ENCODE measurements at regions not wholly inside any gene's neighbourhood (a gene's known extent, or its start where the extent isn't known, plus 50 kb on each side); places are given as distances from the start of the nearest gene placed in this dataset.

- no peak overlapping the region for H2BK15ac ChIP-seq (ENCODE audit: low read length)
- H3K4me1 ChIP-seq (ENCODE audit: control insufficient read depth in 2 of 2, insufficient read depth in 1 of 2, low read depth in 1 of 2, low read length in 2 of 2), result peaks cover 0 to 4% of the 10 kb centered on the region in 2 donors
- H3K4me2 ChIP-seq (ENCODE audit: insufficient read depth, low read length, poor library complexity, severe bottlenecking), result no peak overlapping the region
- no peak overlapping the region for H3K4ac ChIP-seq (ENCODE audit: low read length)
- H2BK5ac ChIP-seq (ENCODE audit: low read length), result no peak overlapping the region
- H2BK120ac ChIP-seq (ENCODE audit: low read depth, low read length), result no peak overlapping the region
- H4K91ac ChIP-seq (ENCODE audit: low read depth, low read length, poor library complexity), result no peak overlapping the region
- no peak overlapping the region for H2AFZ ChIP-seq (ENCODE audit: low read length)
- no peak overlapping the region for H3K14ac ChIP-seq (ENCODE audit: low read length)
- H3K9me3 ChIP-seq (replicated peaks in 1 of 2; ENCODE audit: control insufficient read depth in 2 of 2, insufficient read depth in 1 of 2, low read depth in 1 of 2, low read length in 2 of 2), result no peaks in the 10 kb centered on the region
- H2AK5ac ChIP-seq (ENCODE audit: low read depth, low read length), result peak overlapping the region; percentile 72
- H3K23ac ChIP-seq (ENCODE audit: low read depth, low read length, poor library complexity), result no peak overlapping the region
- H3K36me3 ChIP-seq (replicated peaks in 1 of 2; ENCODE audit: control insufficient read depth in 2 of 2, insufficient read depth in 2 of 2, low read length in 2 of 2), result no peaks in the 10 kb centered on the region
- no CpG with 5 or more reads among the region's 3 CpGs for WGBS, 2 donors (ENCODE audit: extremely low coverage in 2 of 2, insufficient read length in 2 of 2, insufficient replicate concordance in 1 of 2)
- no peak overlapping the region for H2BK12ac ChIP-seq (ENCODE audit: low read length)
- H3K4me3 ChIP-seq (ENCODE audit: low read length in 2 of 2), result no peak overlapping the region
- H3K27me3 ChIP-seq (ENCODE audit: control insufficient read depth in 3 of 3, insufficient read depth in 3 of 3, low read depth in 1 of 3, low read length in 3 of 3), result peaks cover 0 to 4% (median 0%) of the 10 kb centered on the region in 3 experiments
- no peak overlapping the region for H3K27ac ChIP-seq (replicated peaks; ENCODE audit: low read length)
- no peak overlapping the region for H3K9ac ChIP-seq (ENCODE audit: low read depth, low read length, poor library complexity)
- no peak overlapping the region for H4K8ac ChIP-seq (ENCODE audit: low read depth, low read length)
- no peak overlapping the region for H3K18ac ChIP-seq (ENCODE audit: low read length)
- H3K79me1 ChIP-seq (ENCODE audit: low read depth, low read length), result no peaks in the 10 kb centered on the region
- DNase-seq (ENCODE audit: low spot score), result no peak
Measured at GRCh38 chr9:124134526-124134925, 123.0 kb downstream of the LHX2 start.

- no peak overlapping the region for H3K4ac ChIP-seq (ENCODE audit: low read length)
- no peak overlapping the region for H3K14ac ChIP-seq (ENCODE audit: low read length)
- H3K27me3 ChIP-seq (ENCODE audit: control insufficient read depth in 3 of 3, insufficient read depth in 3 of 3, low read depth in 1 of 3, low read length in 3 of 3), result peaks cover 0 to 4% (median 0%) of the 10 kb centered on the region in 3 experiments
- H4K91ac ChIP-seq (ENCODE audit: low read depth, low read length, poor library complexity), result no peak overlapping the region
- no peak overlapping the region for H3K9ac ChIP-seq (ENCODE audit: low read depth, low read length, poor library complexity)
- no peak overlapping the region for H2BK15ac ChIP-seq (ENCODE audit: low read length)
- DNase-seq (ENCODE audit: low spot score), result no peak
- H3K79me1 ChIP-seq (ENCODE audit: low read depth, low read length), result no peaks in the 10 kb centered on the region
- peaks cover 0 to 4% of the 10 kb centered on the region in 2 donors for H3K4me1 ChIP-seq (ENCODE audit: control insufficient read depth in 2 of 2, insufficient read depth in 1 of 2, low read depth in 1 of 2, low read length in 2 of 2)
- H3K9me3 ChIP-seq (replicated peaks in 1 of 2; ENCODE audit: control insufficient read depth in 2 of 2, insufficient read depth in 1 of 2, low read depth in 1 of 2, low read length in 2 of 2), result no peaks in the 10 kb centered on the region
- no CpG with 5 or more reads among the region's 1 CpG for WGBS, 2 donors (ENCODE audit: extremely low coverage in 2 of 2, insufficient read length in 2 of 2, insufficient replicate concordance in 1 of 2)
- H2AK5ac ChIP-seq (ENCODE audit: low read depth, low read length), result no peak overlapping the region
- no peak overlapping the region for H2BK120ac ChIP-seq (ENCODE audit: low read depth, low read length)
- H2AFZ ChIP-seq (ENCODE audit: low read length), result no peak overlapping the region
- no peak overlapping the region for H3K18ac ChIP-seq (ENCODE audit: low read length)
- no peak overlapping the region for H3K4me2 ChIP-seq (ENCODE audit: insufficient read depth, low read length, poor library complexity, severe bottlenecking)
- H3K4me3 ChIP-seq (ENCODE audit: low read length in 2 of 2), result no peak overlapping the region
- H2BK5ac ChIP-seq (ENCODE audit: low read length), result no peak overlapping the region
- H3K27ac ChIP-seq (replicated peaks; ENCODE audit: low read length), result no peak overlapping the region
- H3K23ac ChIP-seq (ENCODE audit: low read depth, low read length, poor library complexity), result no peak overlapping the region
- H3K36me3 ChIP-seq (replicated peaks in 1 of 2; ENCODE audit: control insufficient read depth in 2 of 2, insufficient read depth in 2 of 2, low read length in 2 of 2), result no peaks in the 10 kb centered on the region
- no peak overlapping the region for H2BK12ac ChIP-seq (ENCODE audit: low read length)
- H4K8ac ChIP-seq (ENCODE audit: low read depth, low read length), result no peak overlapping the region
Measured at GRCh38 chr9:124135813-124136365, 121.9 kb upstream of the NEK6 start.

GRCh38 chr9:124137009-124137943 is 120.5 kb upstream of the NEK6 start:
- no peak overlapping the region for H3K23ac ChIP-seq (ENCODE audit: low read depth, low read length, poor library complexity)
- peak overlapping the region; percentile 29 for H3K18ac ChIP-seq (ENCODE audit: low read length)
- no peak for DNase-seq (ENCODE audit: low spot score)
- H3K4me3 ChIP-seq (ENCODE audit: low read length in 2 of 2), result no peak overlapping the region
- H2AFZ ChIP-seq (ENCODE audit: low read length), result no peak overlapping the region
- H3K79me1 ChIP-seq (ENCODE audit: low read depth, low read length), result no peaks in the 10 kb centered on the region
- H3K9me3 ChIP-seq (replicated peaks in 1 of 2; ENCODE audit: control insufficient read depth in 2 of 2, insufficient read depth in 1 of 2, low read depth in 1 of 2, low read length in 2 of 2), result no peaks in the 10 kb centered on the region
- no peak overlapping the region for H2BK5ac ChIP-seq (ENCODE audit: low read length)
- peaks cover 0 to 4% (median 0%) of the 10 kb centered on the region in 3 experiments for H3K27me3 ChIP-seq (ENCODE audit: control insufficient read depth in 3 of 3, insufficient read depth in 3 of 3, low read depth in 1 of 3, low read length in 3 of 3)
- H4K91ac ChIP-seq (ENCODE audit: low read depth, low read length, poor library complexity), result no peak overlapping the region
- H2BK12ac ChIP-seq (ENCODE audit: low read length), result no peak overlapping the region
- no peak overlapping the region for H3K27ac ChIP-seq (replicated peaks; ENCODE audit: low read length)
- no peak overlapping the region for H2AK5ac ChIP-seq (ENCODE audit: low read depth, low read length)
- H3K9ac ChIP-seq (ENCODE audit: low read depth, low read length, poor library complexity), result no peak overlapping the region
- no peak overlapping the region for H2BK120ac ChIP-seq (ENCODE audit: low read depth, low read length)
- no peak overlapping the region for H3K14ac ChIP-seq (ENCODE audit: low read length)
- no peak overlapping the region for H4K8ac ChIP-seq (ENCODE audit: low read depth, low read length)
- H3K4me2 ChIP-seq (ENCODE audit: insufficient read depth, low read length, poor library complexity, severe bottlenecking), result no peak overlapping the region
- WGBS, 2 donors (ENCODE audit: extremely low coverage in 2 of 2, insufficient read length in 2 of 2, insufficient replicate concordance in 1 of 2), result no CpG with 5 or more reads among the region's 16 CpGs
- no peak overlapping the region for H2BK15ac ChIP-seq (ENCODE audit: low read length)
- H3K4me1 ChIP-seq (ENCODE audit: control insufficient read depth in 2 of 2, insufficient read depth in 1 of 2, low read depth in 1 of 2, low read length in 2 of 2), result peaks cover 0 to 4% of the 10 kb centered on the region in 2 donors
- no peaks in the 10 kb centered on the region for H3K36me3 ChIP-seq (replicated peaks in 1 of 2; ENCODE audit: control insufficient read depth in 2 of 2, insufficient read depth in 2 of 2, low read length in 2 of 2)
- no peak overlapping the region for H3K4ac ChIP-seq (ENCODE audit: low read length)

- no peaks in the 10 kb centered on the region for H3K79me1 ChIP-seq (ENCODE audit: low read depth, low read length)
- no peak overlapping the region for H2BK12ac ChIP-seq (ENCODE audit: low read length)
- no peak overlapping the region for H3K4me2 ChIP-seq (ENCODE audit: insufficient read depth, low read length, poor library complexity, severe bottlenecking)
- no peak overlapping the region for H3K9ac ChIP-seq (ENCODE audit: low read depth, low read length, poor library complexity)
- no peak overlapping the region for H4K8ac ChIP-seq (ENCODE audit: low read depth, low read length)
- WGBS, 2 donors (ENCODE audit: extremely low coverage in 2 of 2, insufficient read length in 2 of 2, insufficient replicate concordance in 1 of 2), result 100% methylated on average over 1 of the region's 3 CpGs; no CpG with 5 or more reads in 1 of the 2 donors
- peaks cover 0 to 4% (median 0%) of the 10 kb centered on the region in 3 experiments for H3K27me3 ChIP-seq (ENCODE audit: control insufficient read depth in 3 of 3, insufficient read depth in 3 of 3, low read depth in 1 of 3, low read length in 3 of 3)
- no peak for DNase-seq (ENCODE audit: low spot score)
- no peak overlapping the region for H2AK5ac ChIP-seq (ENCODE audit: low read depth, low read length)
- no peak overlapping the region for H3K4ac ChIP-seq (ENCODE audit: low read length)
- H3K18ac ChIP-seq (ENCODE audit: low read length), result no peak overlapping the region
- H2AFZ ChIP-seq (ENCODE audit: low read length), result no peak overlapping the region
- H3K4me3 ChIP-seq (ENCODE audit: low read length in 2 of 2), result no peak overlapping the region
- peaks cover 0 to under 1% of the 10 kb centered on the region in 2 donors for H3K4me1 ChIP-seq (ENCODE audit: control insufficient read depth in 2 of 2, insufficient read depth in 1 of 2, low read depth in 1 of 2, low read length in 2 of 2)
- H2BK15ac ChIP-seq (ENCODE audit: low read length), result no peak overlapping the region
- no peak overlapping the region for H3K27ac ChIP-seq (replicated peaks; ENCODE audit: low read length)
- no peaks in the 10 kb centered on the region for H3K9me3 ChIP-seq (replicated peaks in 1 of 2; ENCODE audit: control insufficient read depth in 2 of 2, insufficient read depth in 1 of 2, low read depth in 1 of 2, low read length in 2 of 2)
- no peak overlapping the region for H3K14ac ChIP-seq (ENCODE audit: low read length)
- no peaks in the 10 kb centered on the region for H3K36me3 ChIP-seq (replicated peaks in 1 of 2; ENCODE audit: control insufficient read depth in 2 of 2, insufficient read depth in 2 of 2, low read length in 2 of 2)
- no peak overlapping the region for H4K91ac ChIP-seq (ENCODE audit: low read depth, low read length, poor library complexity)
- no peak overlapping the region for H2BK120ac ChIP-seq (ENCODE audit: low read depth, low read length)
- no peak overlapping the region for H3K23ac ChIP-seq (ENCODE audit: low read depth, low read length, poor library complexity)
- no peak overlapping the region for H2BK5ac ChIP-seq (ENCODE audit: low read length)
Measured at GRCh38 chr9:124137944-124138335, 119.8 kb upstream of the NEK6 start.

Data from neuronal stem cell (in vitro differentiated cells).